ENCODE measurements at regions not wholly inside any gene's neighbourhood (a gene's known extent, or its start where the extent isn't known, plus 50 kb on each side); places are given as distances from the start of the nearest gene placed in this dataset.

DNA sequence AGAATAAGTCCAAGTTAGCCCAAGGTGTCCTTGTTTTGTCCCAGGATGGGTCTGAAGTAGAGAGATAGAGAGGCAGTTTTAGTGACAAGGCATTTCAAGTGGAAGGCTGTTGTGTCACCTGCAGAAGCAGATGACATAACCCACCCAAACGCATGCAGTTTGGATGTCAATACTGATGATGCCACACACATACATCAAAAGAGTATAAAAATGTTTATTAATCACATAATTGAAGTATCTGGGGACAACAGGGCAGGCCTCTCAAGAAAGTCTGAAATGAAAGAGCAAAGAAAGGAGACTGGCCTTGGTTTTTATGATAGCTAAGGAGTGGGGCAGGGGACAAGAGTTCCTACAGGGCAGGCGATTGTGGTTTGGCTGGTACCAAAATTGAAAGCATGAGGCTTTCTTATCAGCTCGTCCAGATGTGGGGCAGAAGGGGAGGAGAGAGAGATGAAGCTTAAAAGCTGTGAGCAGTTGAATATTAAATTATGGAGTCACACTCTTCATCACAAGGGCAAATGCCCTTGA lies 78.4 kb upstream of the TSPAN8 start:
- Mint-ChIP-seq H3K4me1 (ENCODE audit: insufficient read depth, unreplicated experiment) (no peaks in the 10 kb centered on the region), H3K4me3 (ENCODE audit: unreplicated experiment) (no peak overlapping the region), H3K27me3 (ENCODE audit: insufficient read depth, unreplicated experiment) (peaks cover under 1% of the 10 kb centered on the region), H3K9me3 (ENCODE audit: unreplicated experiment) (no peaks in the 10 kb centered on the region), H3K27ac (ENCODE audit: low read depth, unreplicated experiment) (no peak overlapping the region), H3K36me3 (ENCODE audit: insufficient read depth, unreplicated experiment) (peaks cover 5% of the 10 kb centered on the region)
- BruUV-seq (replicated peaks) = no TSS peak
- intact Hi-C loops (cut with micrococcal nuclease) = no loop called here
- DNase-seq (ENCODE audit: unreplicated experiment) = no peak
- ChIA-PET CTCF (no interaction called here), POLR2A (no interaction called here)
- TF ChIP-seq, protein P1, sequence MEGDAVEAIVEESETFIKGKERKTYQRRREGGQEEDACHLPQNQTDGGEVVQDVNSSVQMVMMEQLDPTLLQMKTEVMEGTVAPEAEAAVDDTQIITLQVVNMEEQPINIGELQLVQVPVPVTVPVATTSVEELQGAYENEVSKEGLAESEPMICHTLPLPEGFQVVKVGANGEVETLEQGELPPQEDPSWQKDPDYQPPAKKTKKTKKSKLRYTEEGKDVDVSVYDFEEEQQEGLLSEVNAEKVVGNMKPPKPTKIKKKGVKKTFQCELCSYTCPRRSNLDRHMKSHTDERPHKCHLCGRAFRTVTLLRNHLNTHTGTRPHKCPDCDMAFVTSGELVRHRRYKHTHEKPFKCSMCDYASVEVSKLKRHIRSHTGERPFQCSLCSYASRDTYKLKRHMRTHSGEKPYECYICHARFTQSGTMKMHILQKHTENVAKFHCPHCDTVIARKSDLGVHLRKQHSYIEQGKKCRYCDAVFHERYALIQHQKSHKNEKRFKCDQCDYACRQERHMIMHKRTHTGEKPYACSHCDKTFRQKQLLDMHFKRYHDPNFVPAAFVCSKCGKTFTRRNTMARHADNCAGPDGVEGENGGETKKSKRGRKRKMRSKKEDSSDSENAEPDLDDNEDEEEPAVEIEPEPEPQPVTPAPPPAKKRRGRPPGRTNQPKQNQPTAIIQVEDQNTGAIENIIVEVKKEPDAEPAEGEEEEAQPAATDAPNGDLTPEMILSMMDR (IDR thresholded peaks at IDR 0.05; ENCODE audit: unreplicated experiment) = no peak

GRCh38 chr12:71233083-71233482 lies 75.3 kb upstream of the TSPAN8 start:
- H3K36me3 Mint-ChIP-seq (ENCODE audit: insufficient read depth, unreplicated experiment) = peaks cover 5% of the 10 kb centered on the region
- ChIA-PET POLR2A (no interaction called here), CTCF (no interaction called here)
- BruUV-seq (replicated peaks) = no TSS peak
- H3K27ac Mint-ChIP-seq (ENCODE audit: low read depth, unreplicated experiment) = no peak overlapping the region
- peaks cover 10% of the 10 kb centered on the region for H3K27me3 Mint-ChIP-seq (ENCODE audit: insufficient read depth, unreplicated experiment)
- H3K4me1 Mint-ChIP-seq (ENCODE audit: insufficient read depth, unreplicated experiment) = no peaks in the 10 kb centered on the region
- no peak for DNase-seq (ENCODE audit: unreplicated experiment)
- TF ChIP-seq, protein P1 (IDR thresholded peaks at IDR 0.05; ENCODE audit: unreplicated experiment) = no peak
- intact Hi-C loops (cut with micrococcal nuclease) = no loop called here
- H3K9me3 Mint-ChIP-seq (ENCODE audit: unreplicated experiment) = peaks cover 7% of the 10 kb centered on the region
- no peak overlapping the region for H3K4me3 Mint-ChIP-seq (ENCODE audit: unreplicated experiment)

DNA sequence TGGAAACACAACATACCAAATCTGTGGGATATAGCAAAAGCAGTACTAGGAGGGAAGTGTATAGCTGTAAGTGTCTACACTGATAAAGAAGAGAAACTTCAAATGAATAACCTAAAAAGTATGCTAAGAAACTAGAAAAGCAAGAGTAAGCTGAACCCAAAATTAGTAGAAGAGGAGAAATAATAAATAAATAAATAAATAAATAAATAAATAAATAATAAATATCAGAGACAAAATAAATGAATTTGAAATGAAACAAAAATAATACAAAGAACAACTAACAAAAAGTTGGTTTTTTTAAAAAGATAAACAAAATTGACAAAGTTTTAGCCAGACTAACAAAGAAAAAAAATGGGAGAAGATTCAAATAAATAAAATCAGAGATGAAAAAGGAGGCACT lies 72.7 kb upstream of the TSPAN8 start:
- intact Hi-C loops (cut with micrococcal nuclease) = no loop called here
- TF ChIP-seq, protein P1 (IDR thresholded peaks at IDR 0.05; ENCODE audit: unreplicated experiment) = no peak
- Mint-ChIP-seq H3K27ac (ENCODE audit: low read depth, unreplicated experiment) (no peak overlapping the region), H3K4me3 (ENCODE audit: unreplicated experiment) (no peak overlapping the region), H3K9me3 (ENCODE audit: unreplicated experiment) (peaks cover 7% of the 10 kb centered on the region), H3K36me3 (ENCODE audit: insufficient read depth, unreplicated experiment) (peaks cover 5% of the 10 kb centered on the region), H3K4me1 (ENCODE audit: insufficient read depth, unreplicated experiment) (no peaks in the 10 kb centered on the region), H3K27me3 (ENCODE audit: insufficient read depth, unreplicated experiment) (peaks cover 10% of the 10 kb centered on the region)
- ChIA-PET CTCF (interaction anchor here (0.6 to 0.9 kb wide), 2 partner anchors 13 to 45 kb away, joined by 4 read pairs; no protein-coding TSS in a partner anchor), POLR2A (no interaction called here)
- no peak for DNase-seq (ENCODE audit: unreplicated experiment)
- BruUV-seq (replicated peaks) = no TSS peak

DNA sequence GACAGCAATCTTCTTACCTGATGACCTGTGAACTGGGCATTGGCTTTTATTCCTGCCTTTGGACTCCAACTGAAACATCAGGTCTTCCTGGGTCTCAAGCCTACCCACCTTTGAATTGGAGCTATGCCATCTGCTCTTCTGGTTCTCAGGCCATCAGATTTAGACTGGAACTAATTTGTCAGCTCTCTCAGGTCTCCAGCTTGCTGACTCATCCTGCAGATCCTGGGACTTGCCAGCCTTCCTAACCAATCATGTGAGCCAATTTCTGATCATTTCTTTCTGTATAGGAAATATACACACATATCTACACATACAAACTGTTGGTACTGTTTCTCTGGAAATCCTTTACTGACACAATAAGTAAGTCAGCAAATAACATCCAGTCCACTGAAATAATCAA lies 65.3 kb upstream of the TSPAN8 start:
- Mint-ChIP-seq H3K9me3 (ENCODE audit: unreplicated experiment) (no peaks in the 10 kb centered on the region), H3K27me3 (ENCODE audit: insufficient read depth, unreplicated experiment) (no peaks in the 10 kb centered on the region), H3K4me3 (ENCODE audit: unreplicated experiment) (no peak overlapping the region), H3K36me3 (ENCODE audit: insufficient read depth, unreplicated experiment) (no peaks in the 10 kb centered on the region), H3K27ac (ENCODE audit: low read depth, unreplicated experiment) (no peak overlapping the region), H3K4me1 (ENCODE audit: insufficient read depth, unreplicated experiment) (no peaks in the 10 kb centered on the region)
- POLR2A ChIA-PET = no interaction called here
- TF ChIP-seq, protein P1 (IDR thresholded peaks at IDR 0.05; ENCODE audit: unreplicated experiment) = no peak
- CTCF ChIA-PET = interaction anchor here (1.3 kb wide), 1 partner anchor 169 kb away, joined by 5 read pairs; no protein-coding TSS in a partner anchor
- peak; percentile 11 for DNase-seq (ENCODE audit: unreplicated experiment)
- intact Hi-C loops (cut with micrococcal nuclease) = no loop called here
- BruUV-seq (replicated peaks) = no TSS peak
